Mammary epithelial cell (primary cell): ENCODE measurements at regions not wholly inside any gene's neighbourhood (a gene's known extent, or its start where the extent isn't known, plus 50 kb on each side); places are given as distances from the start of the nearest gene placed in this dataset.

Source experiments
- CTCF ChIP-seq, 2 donors: IDR thresholded peaks in 1 of 2; conservative IDR thresholded peaks in 1 of 2; 2 replicates each; pipeline ENCODE4 v1.5.1; 2011 to 2012; ENCODE audit warnings: inconsistent platforms in 2 of 2, low read length in 2 of 2, mild to moderate bottlenecking in 2 of 2, control low read depth in 1 of 2, low read depth in 1 of 2; ENCODE audit not compliant: insufficient read depth in 1 of 2; ENCODE audit errors: extremely low read depth in 1 of 2
- EZH2 ChIP-seq: IDR thresholded peaks from 2 replicates; pipeline ENCODE4 v1.6.1; 2012; ENCODE audit warnings: low read length, inconsistent platforms, borderline replicate concordance

- no peak for TF ChIP-seq CTCF (conservative IDR thresholded peaks at IDR 0.05 in 1 of 2, IDR thresholded peaks at IDR 0.05 in 1 of 2; ENCODE audit: extremely low read depth in 1 of 2, insufficient read depth in 1 of 2, low read depth in 1 of 2, low read length in 2 of 2)
- TF ChIP-seq EZH2, result no peak
Measured at GRCh38 chr13:32904266-32904665, 112.0 kb upstream of the KL start.
